AG09309 (cell line): ENCODE measurements at regions not wholly inside any gene's neighbourhood (a gene's known extent, or its start where the extent isn't known, plus 50 kb on each side); places are given as distances from the start of the nearest gene placed in this dataset.

Experiments
- DNase-seq: peaks from one replicate; pipeline ENCODE4 v3.0.0-alpha.2; 2010; ENCODE audit warnings: low read depth
- H3K4me3 ChIP-seq: 2 replicates; pipeline ENCODE4 v1.5.1; 2011; ENCODE audit warnings: mild to moderate bottlenecking, low read depth, low read length, moderate library complexity; ENCODE audit not compliant: control insufficient read depth
- CTCF ChIP-seq: IDR thresholded peaks from 2 replicates; pipeline ENCODE4 v1.5.1; 2011; ENCODE audit warnings: mild to moderate bottlenecking, low read depth, low read length, inconsistent platforms; ENCODE audit not compliant: insufficient read depth, control insufficient read depth; ENCODE audit errors: missing control alignments

- no peak for DNase-seq
- no peak overlapping the region for H3K4me3 ChIP-seq
- no peak for TF ChIP-seq CTCF
Measured at GRCh38 chr13:109900320-109900719, 113.9 kb upstream of the IRS2 start.

- TF ChIP-seq CTCF: no peak
- no peak overlapping the region for H3K4me3 ChIP-seq
- no peak for DNase-seq
Measured at GRCh38 chr13:109899748-109900147, 113.4 kb upstream of the IRS2 start.

GRCh38 chr13:109899316-109899715, 112.9 kb upstream of the IRS2 start:
- DNase-seq: no peak
- no peak overlapping the region for H3K4me3 ChIP-seq
- TF ChIP-seq CTCF: no peak

- DNase-seq: no peak
- no peak for TF ChIP-seq CTCF
- no peak overlapping the region for H3K4me3 ChIP-seq
Measured at GRCh38 chr13:109897988-109898624, 111.7 kb upstream of the IRS2 start.

- DNase-seq: no peak
- TF ChIP-seq CTCF: no peak
- no peak overlapping the region for H3K4me3 ChIP-seq
Measured at GRCh38 chr13:109892101-109892500, 105.7 kb upstream of the IRS2 start.

- DNase-seq: no peak
- no peak for TF ChIP-seq CTCF
- H3K4me3 ChIP-seq: no peak overlapping the region
Measured at GRCh38 chr13:109885235-109885634, 98.9 kb upstream of the IRS2 start.

- H3K4me3 ChIP-seq: no peak overlapping the region
- no peak for DNase-seq
- no peak for TF ChIP-seq CTCF
Measured at GRCh38 chr13:109884462-109884861, 98.1 kb upstream of the IRS2 start.
